ENCODE measurements at regions not wholly inside any gene's neighbourhood (a gene's known extent, or its start where the extent isn't known, plus 50 kb on each side); places are given as distances from the start of the nearest gene placed in this dataset.

GRCh38 chr4:81566161-81566591, 94.5 kb upstream of the RASGEF1B start:
- Histone ChIP-seq H3K4me1 (ENCODE audit: control insufficient read depth, insufficient read depth, low read length) (no peaks in the 10 kb centered on the region), H3K27ac (ENCODE audit: low read depth, low read length) (no peak overlapping the region), H3K27me3 (ENCODE audit: control insufficient read depth, insufficient read depth, low read length, poor library complexity, severe bottlenecking) (peaks cover 33% of the 10 kb centered on the region), H3K9me3 (ENCODE audit: control insufficient read depth, low read length) (no peaks in the 10 kb centered on the region), H3K4me3 (ENCODE audit: low read length) (no peak overlapping the region), H3K36me3 (ENCODE audit: control insufficient read depth, insufficient read depth, low read length) (no peaks in the 10 kb centered on the region), H3K9ac (ENCODE audit: extremely low read depth, low read length, poor library complexity, severe bottlenecking) (no peak overlapping the region)
- no peaks in the 10 kb centered on the region for H3K9me3 Mint-ChIP-seq
- no peak overlapping the region for H3K4me3 Mint-ChIP-seq
- no peak for DNase-seq
- TF ChIP-seq CTCF (conservative IDR thresholded peaks at IDR 0.05): no peak
- H3K4me1 Mint-ChIP-seq: peaks cover 9% of the 10 kb centered on the region
- WGBS, 2 experiments (ENCODE audit: insufficient coverage in 1 of 2, insufficient read length in 1 of 2): 76 to 85% methylated on average over 4 to 5 of the region's 5 CpGs
- peaks cover 15% of the 10 kb centered on the region for H3K27me3 Mint-ChIP-seq (ENCODE audit: insufficient read depth)
- no peak overlapping the region for H3K27ac Mint-ChIP-seq
- H3K36me3 Mint-ChIP-seq (ENCODE audit: low read depth): no peaks in the 10 kb centered on the region

- no peak for TF ChIP-seq CTCF (conservative IDR thresholded peaks at IDR 0.05)
- Histone ChIP-seq H3K4me3 (ENCODE audit: low read length) (no peak overlapping the region), H3K27me3 (ENCODE audit: control insufficient read depth, insufficient read depth, low read length, poor library complexity, severe bottlenecking) (peaks cover 41% of the 10 kb centered on the region), H3K4me1 (ENCODE audit: control insufficient read depth, insufficient read depth, low read length) (no peaks in the 10 kb centered on the region), H3K27ac (ENCODE audit: low read depth, low read length) (no peak overlapping the region), H3K9me3 (ENCODE audit: control insufficient read depth, low read length) (no peaks in the 10 kb centered on the region), H3K9ac (ENCODE audit: extremely low read depth, low read length, poor library complexity, severe bottlenecking) (no peak overlapping the region), H3K36me3 (ENCODE audit: control insufficient read depth, insufficient read depth, low read length) (no peaks in the 10 kb centered on the region)
- no peak overlapping the region for H3K4me3 Mint-ChIP-seq
- peaks cover 20% of the 10 kb centered on the region for H3K27me3 Mint-ChIP-seq (ENCODE audit: insufficient read depth)
- H3K4me1 Mint-ChIP-seq: peaks cover 9% of the 10 kb centered on the region
- H3K9me3 Mint-ChIP-seq: no peaks in the 10 kb centered on the region
- peak; percentile 57 for DNase-seq
- 57 to 74% methylated on average over 2 to 6 of the region's 6 CpGs for WGBS, 2 experiments (ENCODE audit: insufficient coverage in 1 of 2, insufficient read length in 1 of 2)
- no peaks in the 10 kb centered on the region for H3K36me3 Mint-ChIP-seq (ENCODE audit: low read depth)
- H3K27ac Mint-ChIP-seq: no peak overlapping the region
Measured at GRCh38 chr4:81565142-81565870, 93.6 kb upstream of the RASGEF1B start.

GRCh38 chr4:81564025-81564424, 92.3 kb upstream of the RASGEF1B start:
- H3K4me3 Mint-ChIP-seq: no peak overlapping the region
- peaks cover 12% of the 10 kb centered on the region for H3K4me1 Mint-ChIP-seq
- H3K9me3 Mint-ChIP-seq: no peaks in the 10 kb centered on the region
- TF ChIP-seq CTCF (conservative IDR thresholded peaks at IDR 0.05): no peak
- WGBS, 2 experiments (ENCODE audit: insufficient coverage in 1 of 2, insufficient read length in 1 of 2): 97% methylated on average over 3 of the region's 3 CpGs; no CpG with 5 or more reads in 1 of the 2 experiments
- DNase-seq: no peak
- H3K27ac Mint-ChIP-seq: no peak overlapping the region
- Histone ChIP-seq H3K27me3 (ENCODE audit: control insufficient read depth, insufficient read depth, low read length, poor library complexity, severe bottlenecking) (peaks cover 48% of the 10 kb centered on the region), H3K9me3 (ENCODE audit: control insufficient read depth, low read length) (no peaks in the 10 kb centered on the region), H3K27ac (ENCODE audit: low read depth, low read length) (no peak overlapping the region), H3K4me1 (ENCODE audit: control insufficient read depth, insufficient read depth, low read length) (no peaks in the 10 kb centered on the region), H3K36me3 (ENCODE audit: control insufficient read depth, insufficient read depth, low read length) (no peaks in the 10 kb centered on the region), H3K4me3 (ENCODE audit: low read length) (no peak overlapping the region), H3K9ac (ENCODE audit: extremely low read depth, low read length, poor library complexity, severe bottlenecking) (no peak overlapping the region)
- no peaks in the 10 kb centered on the region for H3K36me3 Mint-ChIP-seq (ENCODE audit: low read depth)
- H3K27me3 Mint-ChIP-seq (ENCODE audit: insufficient read depth): peaks cover 28% of the 10 kb centered on the region
